A549 (cell line): ENCODE measurements at regions not wholly inside any gene's neighbourhood (a gene's known extent, or its start where the extent isn't known, plus 50 kb on each side); places are given as distances from the start of the nearest gene placed in this dataset.
"Not testable (repeated sequence)": the region's sequence is repeated elsewhere in the genome, so short reads cannot be mapped to it uniquely, and the experiment has no call there.

Source experiments
- ATAC-seq, 2 experiments: fragments of 200-7000 bp in 1 of 2; fragments of >200 bp in 1 of 2; cut with Nextera tagmentation in 1 of 2; cut with Tn5 transposase in 1 of 2; 3 replicates each; pipeline versions ENCODE4 v1.8.0 to v1.9.1; 2018 to 2020; ENCODE audit warnings: mild to moderate bottlenecking in 1 of 2, moderate library complexity in 1 of 2
- CTCF ChIA-PET: fragments of 300-600 bp; sonication (Branson Sonifier 250); formaldehyde crosslinking; extraction: SDS; loops from one replicate; lab custom pipeline; 2021; ENCODE audit warnings: antibody characterized with exemption, inconsistent platforms; lab: Yijun Ruan, JAX
- POLR2A ChIA-PET: fragments of 350-600 bp; formaldehyde crosslinking; extraction: SDS; loops from one replicate; lab custom pipeline; 2021; ENCODE audit warnings: antibody characterized with exemption, inconsistent platforms; lab: Yijun Ruan, JAX
- DNase-seq, 2 experiments: peaks; one replicate each; pipeline versions ENCODE4 v3.0.0 to v3.0.0-alpha.2; 2011 to 2016; ENCODE audit warnings: low read depth in 1 of 2, low spot score in 1 of 2
- FAIRE-seq: peaks from 2 replicates; lab custom pipeline; 2011; peaks lifted over from hg19 to GRCh38; lab: Jason Lieb, UNC
- H3K27ac ChIP-seq, 2 experiments: fragments of >200 bp; sonication (Bioruptor Twin); formaldehyde crosslinking; 3 replicates each; pipeline ENCODE4 v1.5.1; 2016 to 2017
- H3K4me1 ChIP-seq: fragments of >200 bp; sonication (Bioruptor Twin); formaldehyde crosslinking; 3 replicates; pipeline ENCODE4 v1.6.1; 2016
- H3K4me2 ChIP-seq: fragments of >200 bp; sonication (Bioruptor Twin); formaldehyde crosslinking; 3 replicates; pipeline ENCODE4 v1.6.1; 2016
- H3K4me3 ChIP-seq: fragments of >200 bp; sonication (Bioruptor Twin); formaldehyde crosslinking; 3 replicates; pipeline ENCODE4 v1.5.1; 2016
- H3K9me3 ChIP-seq: fragments of >200 bp; sonication (Bioruptor Twin); formaldehyde crosslinking; 3 replicates; pipeline ENCODE4 v1.6.1; 2016
- BCL3 ChIP-seq: fragments of >200 bp; sonication (Bioruptor Twin); formaldehyde crosslinking; IDR thresholded peaks from 3 replicates; pipeline ENCODE4 v1.6.1; 2016
- BHLHE40 ChIP-seq: IDR thresholded peaks from 2 replicates; pipeline ENCODE4 v1.6.1; 2012; ENCODE audit warnings: low read depth, low read length, inconsistent platforms
- CBX8 ChIP-seq: fragments of 200-600 bp; sonication (generic); IDR thresholded peaks from 2 replicates; pipeline ENCODE4 v1.6.1; 2016
- CTCF ChIP-seq: fragments of >200 bp; sonication (Bioruptor Twin); formaldehyde crosslinking; IDR thresholded peaks from 3 replicates; pipeline ENCODE4 v1.5.1; 2016
- E2F6 ChIP-seq: IDR thresholded peaks from 2 replicates; pipeline ENCODE4 v1.6.1; 2012; ENCODE audit warnings: low read depth, borderline replicate concordance
- EP300 ChIP-seq, 2 experiments: fragments of >200 bp; sonication (Bioruptor Twin); formaldehyde crosslinking; IDR thresholded peaks; 2 replicates in 1 of 2; 3 replicates in 1 of 2; pipeline ENCODE4 v1.6.1; 2016 to 2017
- FOSB ChIP-seq: fragments of 250-450 bp; sonication (Bioruptor Pico); IDR thresholded peaks from 2 replicates; pipeline ENCODE4 v1.5.0; 2020; ENCODE audit warnings: mild to moderate bottlenecking, moderate library complexity
- HDAC2 ChIP-seq: fragments of 200-600 bp; sonication (generic); IDR thresholded peaks from 2 replicates; pipeline ENCODE4 v1.6.1; 2016
- HEYL ChIP-seq: fragments of 250-450 bp; sonication (Bioruptor Pico); IDR thresholded peaks from 2 replicates; pipeline ENCODE4 v1.8.0; 2021; ENCODE audit warnings: mild to moderate bottlenecking, moderate library complexity
- HOXA7 ChIP-seq: fragments of 250-450 bp; sonication (Bioruptor Pico); IDR thresholded peaks from 2 replicates; pipeline ENCODE4 v1.5.0; 2020; ENCODE audit warnings: mild to moderate bottlenecking, moderate library complexity
- MAFK ChIP-seq: fragments of 450-650 bp; IDR thresholded peaks from 2 replicates; pipeline ENCODE4 v1.6.1; 2014; ENCODE audit not compliant: partially characterized antibody
- MYC ChIP-seq: IDR thresholded peaks from 2 replicates; pipeline ENCODE4 v1.6.1; 2012; ENCODE audit warnings: mild to moderate bottlenecking, inconsistent platforms, low read length, improper control_type of control experiment, borderline replicate concordance
- NPAS2 ChIP-seq: fragments of 250-450 bp; sonication (Bioruptor Pico); IDR thresholded peaks from 2 replicates; pipeline ENCODE4 v1.8.0; 2022; ENCODE audit warnings: mild to moderate bottlenecking, moderate library complexity, borderline replicate concordance
- POLR2A ChIP-seq: IDR thresholded peaks from 2 replicates; pipeline ENCODE4 v1.6.1; 2012; ENCODE audit warnings: mild to moderate bottlenecking, low read length
- TFCP2L1 ChIP-seq: fragments of 250-450 bp; sonication (Bioruptor Pico); IDR thresholded peaks from 2 replicates; pipeline ENCODE4 v1.5.0; 2021; ENCODE audit warnings: mild to moderate bottlenecking
- USF2 ChIP-seq: fragments of 450-650 bp; IDR thresholded peaks from 2 replicates; pipeline ENCODE4 v1.6.1; 2014; ENCODE audit warnings: antibody characterized with exemption
- ZSCAN20 ChIP-seq: fragments of 250-450 bp; sonication (Bioruptor Pico); IDR thresholded peaks from 2 replicates; pipeline ENCODE4 v1.8.0; 2022; ENCODE audit warnings: mild to moderate bottlenecking, moderate library complexity
- WGBS: methylation state at CpG from one replicate; pipeline ENCODE4 v1.1.6; 2017; ENCODE audit errors: missing lambda C conversion rate; 5-methylcytosine and 5-hydroxymethylcytosine counted together

- Histone ChIP-seq H3K9me3 (peaks cover 3% of the 10 kb centered on the region; the same call in 1 of the 3 replicates), H3K4me1 (no peaks in the 10 kb centered on the region), H3K27ac (no peak overlapping the region), H3K4me2 (no peak overlapping the region), H3K4me3 (no peak overlapping the region)
- no peak for TF ChIP-seq TFCP2L1 (CRISPR knock-in tag)
- TF ChIP-seq CTCF, result no peak
- TF ChIP-seq EP300 (IDR thresholded peaks at IDR 0.05), result no peak
- TF ChIP-seq BHLHE40, result no peak
- TF ChIP-seq CBX8, result no peak
- 0 out of 2 replicates have a peak, but pooled peaks have one; percentile 6 for TF ChIP-seq POLR2A
- no peak for DNase-seq
- FAIRE-seq, result no peak
- 33% methylated on average over 10 of the region's 14 CpGs for WGBS
- ChIA-PET POLR2A (no interaction called here), CTCF (interaction anchor here (0.7 kb wide), 1 partner anchor 1325 kb away, joined by 3 read pairs; no protein-coding TSS in a partner anchor)
- ATAC-seq, result no peak
These were observed 172.8 kb upstream of the WSCD1 start for GRCh38 chr17:5897275-5897911.

- WGBS, result 29% methylated on average over 8 of the region's 8 CpGs
- H3K27ac ChIP-seq, H3K4me1 ChIP-seq, POLR2A ChIA-PET, H3K4me3 ChIP-seq, H3K9me3 ChIP-seq, CTCF ChIA-PET, DNase-seq, H3K4me2 ChIP-seq, FAIRE-seq, ATAC-seq: not testable (repeated sequence)
These were observed 172.2 kb upstream of the WSCD1 start for GRCh38 chr17:5897981-5898380.

- Histone ChIP-seq H3K4me1 (no peaks in the 10 kb centered on the region), H3K4me2 (no peak overlapping the region), H3K27ac (no peak overlapping the region), H3K4me3 (no peak overlapping the region), H3K9me3 (peaks cover 13% of the 10 kb centered on the region; the same call in 2 of the 3 replicates)
- WGBS, result 62% methylated on average over 8 of the region's 8 CpGs
- DNase-seq (no peak), FAIRE-seq (no peak), ATAC-seq (no peak)
- CTCF ChIA-PET, result no interaction called here
- POLR2A ChIA-PET, result no interaction called here
- no peak for TF ChIP-seq ZSCAN20 (CRISPR knock-in tag)
These were observed 171.8 kb upstream of the WSCD1 start for GRCh38 chr17:5898406-5898805.

GRCh38 chr17:5899496-5900195 lies 170.5 kb upstream of the WSCD1 start:
- DNase-seq (no peak), ATAC-seq (no peak), FAIRE-seq (no peak)
- Histone ChIP-seq H3K4me2 (no peak overlapping the region), H3K9me3 (peaks cover 21% of the 10 kb centered on the region; the same call in 2 of the 3 replicates), H3K27ac (no peak overlapping the region), H3K4me3 (no peak overlapping the region), H3K4me1 (no peaks in the 10 kb centered on the region)
- TF ChIP-seq POLR2A (no peak), HOXA7 (CRISPR knock-in tag) (no peak), E2F6 (no peak), FOSB (no peak), BCL3 (no peak), HDAC2 (no peak), USF2 (no peak), EP300 (IDR thresholded peaks at IDR 0.05) (no peak), HEYL (CRISPR knock-in tag) (no peak), NPAS2 (no peak), BHLHE40 (no peak), MAFK (no peak), MYC (no peak)
- ChIA-PET POLR2A (no interaction called here), CTCF (interaction anchor here (0.6 to 1.3 kb wide), 2 partner anchors 9 to 12 kb away, joined by 3 to 4 read pairs; no protein-coding TSS in a partner anchor)
- WGBS, result 39% methylated on average over 12 of the region's 12 CpGs
